ENCODE measurements at regions not wholly inside any gene's neighbourhood (a gene's known extent, or its start where the extent isn't known, plus 50 kb on each side); places are given as distances from the start of the nearest gene placed in this dataset.

DNA sequence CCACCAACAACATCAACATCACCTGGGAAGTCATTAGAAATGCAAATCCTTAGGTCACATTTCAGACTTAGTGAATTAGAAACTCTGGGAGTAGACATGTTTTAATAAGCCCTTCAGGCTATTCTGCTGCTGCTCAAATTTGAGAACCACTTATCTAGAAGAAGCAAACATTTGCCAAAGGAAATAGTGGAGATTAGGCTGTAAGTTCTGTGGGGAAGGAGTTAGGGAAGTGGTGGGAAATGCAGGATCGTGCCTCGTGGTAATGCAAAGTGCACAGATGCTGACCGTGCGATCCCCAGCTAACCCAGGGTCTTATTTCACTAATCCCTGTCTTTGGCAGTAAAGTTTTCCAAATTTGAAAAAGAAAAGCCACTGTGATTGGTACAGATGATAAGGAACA, 328.5 kb downstream of the EPM2A start:
- H3K9me3 Mint-ChIP-seq, result no peaks in the 10 kb centered on the region
- H3K4me1 Mint-ChIP-seq, result no peaks in the 10 kb centered on the region
- H3K4me3 Mint-ChIP-seq, result no peak overlapping the region
- H3K27me3 Mint-ChIP-seq, result no peaks in the 10 kb centered on the region
- H3K27ac Mint-ChIP-seq, result no peak overlapping the region
- no peak for ATAC-seq
- H3K36me3 Mint-ChIP-seq, result no peaks in the 10 kb centered on the region

DNA sequence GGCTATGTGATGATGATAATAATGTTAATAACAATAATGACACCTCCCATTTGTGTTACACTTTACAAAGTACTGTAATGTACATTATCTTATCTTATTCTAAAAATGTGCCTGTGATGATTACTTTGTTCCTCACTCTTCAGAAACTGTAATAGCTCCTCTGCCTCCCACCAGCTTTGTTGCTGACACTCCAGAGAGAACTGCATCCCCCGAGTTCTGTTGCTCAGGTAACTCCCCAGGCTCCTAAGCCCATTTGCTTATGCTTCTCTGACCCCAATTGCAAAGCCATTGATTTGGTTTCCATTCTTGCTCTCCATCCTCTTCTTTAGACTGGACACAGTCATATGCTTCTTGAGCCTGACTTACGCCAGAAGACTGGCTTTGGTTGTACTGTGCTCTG, 319.7 kb downstream of the EPM2A start:
- H3K4me3 Mint-ChIP-seq, result no peak overlapping the region
- no peaks in the 10 kb centered on the region for H3K9me3 Mint-ChIP-seq
- H3K27ac Mint-ChIP-seq, result no peak overlapping the region
- no peaks in the 10 kb centered on the region for H3K27me3 Mint-ChIP-seq
- no peak for ATAC-seq
- H3K36me3 Mint-ChIP-seq, result no peaks in the 10 kb centered on the region
- H3K4me1 Mint-ChIP-seq, result no peaks in the 10 kb centered on the region

DNA sequence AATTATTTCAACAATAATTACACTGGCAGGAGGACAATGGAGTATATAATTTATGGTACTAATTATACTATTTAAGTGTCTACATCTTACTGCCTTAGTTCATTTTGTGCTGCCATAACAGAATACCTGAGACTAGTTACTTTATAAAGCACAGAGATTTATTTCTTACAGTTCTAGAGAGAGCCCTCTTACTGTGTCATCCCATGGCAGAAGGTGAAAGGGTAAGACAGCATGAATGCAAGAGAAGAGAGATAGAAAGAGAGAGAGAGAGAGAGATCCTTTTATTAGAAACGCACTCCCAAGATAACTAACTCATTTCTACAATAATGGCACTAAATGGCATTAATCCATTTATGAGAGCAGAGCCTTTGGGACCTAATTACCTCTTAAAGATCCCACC, 314.7 kb downstream of the EPM2A start:
- Mint-ChIP-seq H3K4me3 (no peak overlapping the region), H3K4me1 (no peaks in the 10 kb centered on the region), H3K27ac (no peak overlapping the region), H3K27me3 (no peaks in the 10 kb centered on the region), H3K9me3 (no peaks in the 10 kb centered on the region), H3K36me3 (no peaks in the 10 kb centered on the region)
- ATAC-seq, result no peak

DNA sequence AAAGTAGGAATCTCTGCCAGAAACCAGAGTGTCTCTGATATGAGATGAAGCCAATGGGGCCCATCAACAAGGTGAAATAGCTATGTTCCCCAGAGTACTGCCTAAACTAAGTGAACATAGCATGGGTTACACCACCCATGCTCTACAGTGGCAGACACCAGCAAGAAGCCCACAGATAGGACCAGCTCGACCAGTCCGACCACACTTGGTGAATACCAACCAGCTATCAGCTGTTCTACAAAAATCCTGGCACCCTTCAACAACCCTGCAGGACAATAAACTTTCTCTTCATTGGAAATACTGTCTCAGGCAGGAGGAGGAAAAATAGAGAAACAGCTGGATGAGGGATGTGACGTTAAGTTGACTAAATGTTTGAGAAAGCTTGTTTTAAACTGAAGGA, 311.4 kb downstream of the EPM2A start:
- H3K27me3 Mint-ChIP-seq, result no peaks in the 10 kb centered on the region
- no peaks in the 10 kb centered on the region for H3K36me3 Mint-ChIP-seq
- no peak overlapping the region for H3K27ac Mint-ChIP-seq
- ATAC-seq, result no peak
- H3K9me3 Mint-ChIP-seq, result no peaks in the 10 kb centered on the region
- no peaks in the 10 kb centered on the region for H3K4me1 Mint-ChIP-seq
- no peak overlapping the region for H3K4me3 Mint-ChIP-seq

DNA sequence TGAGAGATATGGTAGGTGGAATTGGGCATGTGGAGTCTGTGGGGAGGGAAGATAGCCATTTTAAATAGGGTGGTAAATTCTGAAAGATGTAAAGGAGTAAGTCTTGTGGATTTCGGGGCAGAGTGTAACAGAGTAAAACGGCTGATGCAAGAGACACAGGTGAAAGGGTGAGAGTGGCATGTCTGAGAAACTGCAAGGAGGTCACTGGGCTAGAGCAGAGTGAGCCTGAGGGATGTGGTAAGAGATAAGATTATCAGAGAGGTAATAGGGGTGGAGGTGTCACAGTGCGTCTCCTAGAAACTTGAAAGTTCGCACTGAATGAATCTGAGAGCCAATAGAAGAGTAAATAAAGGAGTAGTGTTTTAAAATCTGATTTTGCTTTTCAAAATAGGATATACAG, 308.1 kb downstream of the EPM2A start:
- Mint-ChIP-seq H3K27me3 (no peaks in the 10 kb centered on the region), H3K4me1 (no peaks in the 10 kb centered on the region), H3K36me3 (no peaks in the 10 kb centered on the region), H3K4me3 (no peak overlapping the region), H3K9me3 (no peaks in the 10 kb centered on the region), H3K27ac (no peak overlapping the region)
- ATAC-seq, result no peak

DNA sequence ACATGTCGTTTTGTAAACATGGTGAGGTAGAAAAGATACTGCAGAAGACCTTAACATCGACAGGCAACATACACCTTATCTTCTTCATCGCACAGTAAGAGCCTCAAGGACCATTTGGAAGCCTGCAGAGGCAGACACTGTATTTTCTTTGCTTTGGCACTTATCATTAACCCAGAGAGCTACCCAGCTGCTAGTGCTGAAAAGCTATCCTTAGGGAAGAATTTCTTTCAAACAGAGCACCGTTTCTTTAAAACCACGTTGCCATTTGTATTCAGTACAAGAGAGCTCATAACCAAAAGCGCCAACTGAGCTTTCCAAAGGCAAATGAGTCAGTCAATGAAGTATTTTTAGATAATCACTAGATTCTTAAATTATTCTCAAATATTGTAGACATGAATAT, 306.6 kb downstream of the EPM2A start:
- no peaks in the 10 kb centered on the region for H3K27me3 Mint-ChIP-seq
- no peaks in the 10 kb centered on the region for H3K9me3 Mint-ChIP-seq
- no peak overlapping the region for H3K27ac Mint-ChIP-seq
- H3K4me1 Mint-ChIP-seq, result no peaks in the 10 kb centered on the region
- no peaks in the 10 kb centered on the region for H3K36me3 Mint-ChIP-seq
- H3K4me3 Mint-ChIP-seq, result no peak overlapping the region
- ATAC-seq, result no peak

DNA sequence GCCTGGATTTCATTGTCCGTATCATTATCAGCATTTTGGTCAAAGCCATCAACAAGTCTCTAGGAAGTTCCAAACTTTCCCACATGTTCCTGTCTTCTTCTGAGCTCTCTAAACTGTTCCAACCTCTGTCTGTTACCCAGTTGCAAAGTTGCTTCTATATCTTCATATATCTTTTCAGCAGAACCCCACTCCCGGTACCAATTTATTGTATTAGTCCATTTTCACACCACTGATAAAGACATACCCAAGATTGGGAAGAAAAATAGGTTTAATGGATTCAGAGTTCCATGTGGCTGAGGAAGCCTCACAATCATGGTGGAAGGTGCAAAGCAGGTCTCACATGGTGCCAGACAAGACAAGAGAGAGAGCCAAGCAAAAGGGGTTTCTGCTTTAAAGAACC, 293.2 kb downstream of the EPM2A start:
- no peak overlapping the region for H3K4me3 Mint-ChIP-seq
- H3K4me1 Mint-ChIP-seq, result no peaks in the 10 kb centered on the region
- H3K36me3 Mint-ChIP-seq, result no peaks in the 10 kb centered on the region
- no peak overlapping the region for H3K27ac Mint-ChIP-seq
- peaks cover 23% of the 10 kb centered on the region for H3K9me3 Mint-ChIP-seq
- no peaks in the 10 kb centered on the region for H3K27me3 Mint-ChIP-seq
- ATAC-seq, result no peak

DNA sequence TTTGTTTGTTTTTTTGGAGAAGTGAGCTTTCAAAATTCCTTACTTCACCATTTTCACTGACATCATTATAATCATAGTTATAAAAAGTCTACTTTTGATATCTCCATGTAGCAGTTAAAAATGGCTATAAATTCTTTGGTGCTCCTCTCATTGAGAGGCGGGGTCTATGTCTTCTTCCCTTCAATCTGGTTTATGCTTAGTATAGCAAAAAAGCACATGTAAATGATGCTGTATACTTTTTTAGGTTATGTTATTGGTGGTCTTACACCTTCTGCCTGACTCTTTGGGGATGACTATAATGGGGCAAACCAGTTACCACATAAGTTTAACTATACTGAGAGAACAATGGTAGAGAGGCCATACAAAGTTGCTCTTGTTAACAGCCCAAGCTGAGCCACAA, 289.6 kb downstream of the EPM2A start:
- no peak for ATAC-seq
- Mint-ChIP-seq H3K27ac (no peak overlapping the region), H3K36me3 (no peaks in the 10 kb centered on the region), H3K4me3 (no peak overlapping the region), H3K9me3 (peaks cover 27% of the 10 kb centered on the region), H3K27me3 (no peaks in the 10 kb centered on the region), H3K4me1 (no peaks in the 10 kb centered on the region)

DNA sequence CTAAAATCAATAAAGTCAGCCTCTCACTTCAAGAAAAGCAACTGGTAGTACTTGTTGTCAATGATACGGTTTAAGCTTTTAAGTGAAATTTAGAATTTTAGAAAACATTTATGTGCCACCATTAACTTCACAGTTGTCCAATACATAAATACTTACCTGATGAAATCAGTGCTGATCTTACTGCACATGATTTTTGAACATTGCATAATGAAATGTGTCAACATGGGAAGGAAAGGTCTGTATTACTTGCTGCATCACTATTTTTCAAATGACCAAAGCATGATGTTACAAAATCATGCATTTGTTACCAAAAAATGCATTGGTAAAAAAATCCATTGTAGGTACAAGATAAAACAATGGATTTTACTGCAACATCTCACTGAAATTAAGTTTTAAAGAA, 284.3 kb downstream of the EPM2A start:
- Mint-ChIP-seq H3K27ac (no peak overlapping the region), H3K9me3 (peaks cover 11% of the 10 kb centered on the region), H3K4me3 (no peak overlapping the region), H3K4me1 (no peaks in the 10 kb centered on the region), H3K36me3 (no peaks in the 10 kb centered on the region), H3K27me3 (no peaks in the 10 kb centered on the region)
- no peak for ATAC-seq

DNA sequence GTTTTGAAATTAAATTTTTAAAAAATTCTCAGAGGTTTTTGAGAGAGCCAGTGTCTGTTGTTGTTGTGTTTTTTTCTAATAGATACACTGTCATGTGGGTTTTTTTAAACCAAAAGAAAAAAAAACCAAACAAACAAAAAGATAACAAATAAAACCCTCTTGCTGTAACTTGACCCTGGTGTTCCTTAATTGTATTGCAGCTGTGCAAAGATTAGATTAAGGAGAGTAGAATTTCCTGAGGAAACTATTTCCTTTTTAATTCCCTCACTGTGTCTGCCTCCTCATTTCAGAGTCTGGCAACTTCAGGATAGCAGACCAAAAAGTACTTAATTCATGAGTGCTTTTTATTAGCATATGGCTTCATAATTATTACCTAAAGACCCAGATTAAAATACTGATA, 281.9 kb downstream of the EPM2A start:
- H3K27me3 Mint-ChIP-seq, result no peaks in the 10 kb centered on the region
- no peaks in the 10 kb centered on the region for H3K9me3 Mint-ChIP-seq
- H3K27ac Mint-ChIP-seq, result no peak overlapping the region
- no peaks in the 10 kb centered on the region for H3K36me3 Mint-ChIP-seq
- H3K4me1 Mint-ChIP-seq, result no peaks in the 10 kb centered on the region
- no peak for ATAC-seq
- no peak overlapping the region for H3K4me3 Mint-ChIP-seq

DNA sequence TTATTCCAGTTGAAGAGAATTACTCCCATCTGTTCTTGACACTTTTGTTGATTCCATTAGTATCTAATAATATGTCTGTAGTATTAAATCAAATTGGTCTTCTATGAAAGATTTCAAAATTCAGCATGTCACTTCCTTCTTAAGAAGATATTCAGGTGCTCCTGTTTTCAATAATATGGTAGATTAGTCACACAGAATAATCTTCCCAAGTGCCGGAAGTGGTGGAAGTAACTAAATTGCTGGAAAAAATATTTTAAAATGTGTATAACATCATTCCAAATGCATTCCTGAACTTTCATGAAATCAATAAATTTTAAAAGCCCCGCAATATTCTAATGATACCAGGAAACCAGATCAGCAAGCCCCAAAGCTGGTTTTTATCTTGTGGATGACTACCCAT, 281.3 kb downstream of the EPM2A start:
- H3K9me3 Mint-ChIP-seq, result no peaks in the 10 kb centered on the region
- H3K27ac Mint-ChIP-seq, result no peak overlapping the region
- no peaks in the 10 kb centered on the region for H3K4me1 Mint-ChIP-seq
- H3K27me3 Mint-ChIP-seq, result no peaks in the 10 kb centered on the region
- H3K4me3 Mint-ChIP-seq, result no peak overlapping the region
- ATAC-seq, result no peak
- H3K36me3 Mint-ChIP-seq, result no peaks in the 10 kb centered on the region

DNA sequence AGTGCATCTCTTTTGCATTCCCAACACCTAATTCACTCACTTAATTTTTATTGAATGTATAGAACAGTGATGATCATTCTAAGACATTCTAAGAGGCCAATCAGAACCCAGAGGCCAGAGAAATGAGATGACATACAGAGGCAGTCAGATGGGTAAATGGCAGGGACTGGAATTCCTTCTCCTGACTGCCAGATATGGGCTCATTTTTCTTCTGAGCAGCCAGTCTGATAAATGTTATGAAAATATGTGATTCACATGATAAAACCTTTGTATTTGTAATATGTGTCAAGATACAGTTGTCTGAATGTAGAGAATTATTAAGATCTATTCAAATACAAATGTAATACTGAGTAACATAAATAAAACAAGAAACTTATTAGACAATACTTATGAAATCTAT, 277.8 kb downstream of the EPM2A start:
- Mint-ChIP-seq H3K36me3 (no peaks in the 10 kb centered on the region), H3K27me3 (no peaks in the 10 kb centered on the region), H3K4me1 (no peaks in the 10 kb centered on the region), H3K9me3 (no peaks in the 10 kb centered on the region), H3K27ac (no peak overlapping the region), H3K4me3 (no peak overlapping the region)
- ATAC-seq, result no peak

DNA sequence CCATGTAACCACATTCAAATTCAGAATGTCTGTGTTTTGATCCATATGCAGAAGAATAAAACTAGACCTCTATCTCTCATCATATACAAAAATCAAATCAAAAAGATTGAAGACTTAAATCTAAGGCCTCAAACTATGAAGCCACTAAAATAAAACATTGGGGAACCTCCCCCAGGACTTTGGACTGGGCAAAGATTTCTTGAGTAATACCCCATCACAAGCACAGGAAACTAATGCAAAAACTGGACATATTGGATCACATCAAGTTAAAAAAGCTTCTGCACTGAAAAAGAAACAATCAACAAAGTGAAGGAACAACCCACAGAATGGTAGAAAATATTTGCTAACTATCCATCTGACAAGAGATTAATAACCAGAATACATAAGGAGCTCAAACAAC, 266.8 kb downstream of the EPM2A start:
- no peaks in the 10 kb centered on the region for H3K36me3 Mint-ChIP-seq
- H3K27me3 Mint-ChIP-seq, result no peaks in the 10 kb centered on the region
- H3K27ac Mint-ChIP-seq, result no peak overlapping the region
- ATAC-seq, result no peak
- H3K4me1 Mint-ChIP-seq, result no peaks in the 10 kb centered on the region
- H3K9me3 Mint-ChIP-seq, result peaks cover 10% of the 10 kb centered on the region
- no peak overlapping the region for H3K4me3 Mint-ChIP-seq

DNA sequence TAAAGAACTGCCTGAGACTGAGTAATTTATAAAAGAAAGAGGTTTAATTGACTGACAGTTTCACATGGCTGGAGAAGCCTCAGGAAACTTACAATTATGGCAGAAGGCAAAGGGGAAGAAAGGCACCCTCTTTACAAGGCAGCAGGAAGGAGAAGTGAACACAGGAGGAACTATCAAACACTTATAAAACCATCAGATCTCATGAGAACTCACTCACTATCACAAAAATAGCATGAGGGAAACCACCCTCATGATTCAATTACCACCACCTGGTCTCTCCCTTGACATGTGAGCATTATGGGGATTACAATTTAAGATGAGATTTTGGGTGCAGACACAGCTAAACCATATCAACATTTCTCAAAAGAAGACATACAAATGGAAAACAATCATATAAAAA, 266.3 kb downstream of the EPM2A start:
- no peaks in the 10 kb centered on the region for H3K36me3 Mint-ChIP-seq
- H3K27ac Mint-ChIP-seq, result no peak overlapping the region
- ATAC-seq, result no peak
- H3K4me1 Mint-ChIP-seq, result no peaks in the 10 kb centered on the region
- H3K9me3 Mint-ChIP-seq, result peaks cover 8% of the 10 kb centered on the region
- H3K4me3 Mint-ChIP-seq, result no peak overlapping the region
- no peaks in the 10 kb centered on the region for H3K27me3 Mint-ChIP-seq

DNA sequence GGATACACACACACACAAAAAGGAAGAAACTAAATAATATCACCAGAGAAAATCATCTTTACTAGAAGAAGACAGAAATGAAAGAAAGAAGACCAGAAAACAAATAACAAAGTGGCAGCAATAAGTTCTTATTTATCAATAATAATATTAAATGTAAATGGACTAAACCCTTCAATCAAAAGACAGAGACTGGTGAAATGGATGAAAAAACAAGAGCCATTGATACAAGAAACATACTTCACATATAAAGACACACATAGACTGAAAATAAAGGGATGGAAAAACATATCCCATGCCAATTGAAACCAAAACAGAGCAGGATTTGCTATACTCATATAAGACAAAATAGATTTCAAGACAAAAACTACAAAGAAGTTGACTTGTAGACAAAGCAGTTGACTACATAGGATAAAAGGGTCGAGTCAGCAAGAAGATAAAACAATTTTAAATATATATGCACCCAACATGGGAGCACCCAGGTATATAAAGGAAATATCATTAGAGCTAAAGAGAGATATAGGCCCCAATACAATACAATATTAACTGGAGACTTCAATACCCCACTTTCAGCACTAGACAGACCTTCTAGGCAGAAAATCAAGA, 259.4 kb downstream of the EPM2A start:
- Mint-ChIP-seq H3K4me3 (no peak overlapping the region), H3K36me3 (no peaks in the 10 kb centered on the region), H3K27me3 (no peaks in the 10 kb centered on the region), H3K4me1 (no peaks in the 10 kb centered on the region), H3K9me3 (peaks cover 22% of the 10 kb centered on the region), H3K27ac (no peak overlapping the region)
- no peak for ATAC-seq

DNA sequence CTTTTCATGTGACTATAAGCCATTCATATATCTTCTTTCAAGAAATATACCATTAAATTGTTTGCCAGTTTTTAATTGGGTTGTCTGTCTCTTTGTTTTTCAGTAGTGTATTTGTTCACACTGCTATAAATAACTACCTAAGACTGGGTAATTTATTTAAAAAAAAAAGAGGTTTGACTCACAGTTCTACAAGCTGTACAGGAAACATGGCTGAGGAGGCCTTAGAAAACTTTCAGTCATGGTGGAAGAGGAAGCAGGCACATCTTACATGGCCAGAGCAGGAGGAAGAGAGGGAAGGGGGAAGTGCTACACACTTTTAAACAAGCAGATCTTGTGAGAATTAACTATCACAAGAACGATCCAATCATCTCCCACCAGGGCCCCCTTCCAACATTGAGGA, 255.3 kb downstream of the EPM2A start:
- Mint-ChIP-seq H3K27ac (no peak overlapping the region), H3K36me3 (no peaks in the 10 kb centered on the region), H3K9me3 (peaks cover 16% of the 10 kb centered on the region), H3K4me1 (no peaks in the 10 kb centered on the region), H3K27me3 (no peaks in the 10 kb centered on the region), H3K4me3 (no peak overlapping the region)
- no peak for ATAC-seq

Measured in stimulated activated memory B cell treated with anti-CD40 and anti-IgM and Interleukin-4, amounts not matched to agents 10 μg/mL and 1 μg/mL and 100 μg/mL, for 72 hours (primary cell).